Neural cell (in vitro differentiated cells): ENCODE measurements at regions not wholly inside any gene's neighbourhood (a gene's known extent, or its start where the extent isn't known, plus 50 kb on each side); places are given as distances from the start of the nearest gene placed in this dataset.
"Not testable (repeated sequence)": the region's sequence is repeated elsewhere in the genome, so short reads cannot be mapped to it uniquely, and the experiment has no call there.

Experiments used
- H2AFZ ChIP-seq: fragments of 200-600, 300-800 bp; sonication (generic), shearing (Covaris generic); 2 replicates; pipeline ENCODE4 v1.6.0; 2014; ENCODE audit warnings: low read depth, mild to moderate bottlenecking, antibody characterized with exemption, low read length, moderate library complexity
- H3F3A ChIP-seq: fragments of 200-600 bp; shearing (Covaris generic); 2 replicates; pipeline ENCODE4 v1.6.1; 2016; ENCODE audit warnings: mild to moderate bottlenecking, moderate library complexity, mixed read lengths, antibody characterized with exemption, low read length; ENCODE audit not compliant: insufficient read depth, poor library complexity, severe bottlenecking
- H3K27ac ChIP-seq: fragments of 200-600, 300-800 bp; sonication (generic), shearing (Covaris generic); 2 replicates; pipeline ENCODE4 v1.5.1; 2014; ENCODE audit warnings: mild to moderate bottlenecking, low read length, moderate library complexity
- H3K27me3 ChIP-seq: fragments of 300-800, 200-600 bp; sonication (generic), shearing (Covaris generic); 2 replicates; pipeline ENCODE4 v1.6.0; 2014; ENCODE audit warnings: mild to moderate bottlenecking, low read depth, low read length, moderate library complexity; ENCODE audit not compliant: insufficient read depth
- H3K36me3 ChIP-seq: fragments of 300-800, 200-600 bp; sonication (generic), shearing (Covaris generic); 2 replicates; pipeline ENCODE4 v1.5.1; 2014; ENCODE audit warnings: mild to moderate bottlenecking, antibody characterized with exemption, low read length, moderate library complexity; ENCODE audit not compliant: insufficient read depth
- H3K4me2 ChIP-seq: fragments of 300-800, 200-600 bp; sonication (generic), shearing (Covaris generic); 2 replicates; pipeline ENCODE4 v1.6.0; 2014; ENCODE audit warnings: mild to moderate bottlenecking, low read length
- H3K4me3 ChIP-seq: fragments of 300-800, 200-600 bp; sonication (generic), shearing (Covaris generic); 2 replicates; pipeline ENCODE4 v1.5.1; 2014; ENCODE audit warnings: mild to moderate bottlenecking, low read length, moderate library complexity
- H3K79me2 ChIP-seq: fragments of 200-600 bp; shearing (Covaris generic); replicated peaks from 2 replicates; pipeline ENCODE4 v1.6.0; 2014; ENCODE audit warnings: mild to moderate bottlenecking, low read length, moderate library complexity; ENCODE audit not compliant: insufficient read depth
- H3K9ac ChIP-seq: fragments of 300-800, 200-600 bp; sonication (generic), shearing (Covaris generic); 2 replicates; pipeline ENCODE4 v1.6.1; 2016; ENCODE audit warnings: mild to moderate bottlenecking, low read length, mixed read lengths
- H3K9me2 ChIP-seq: fragments of 200-600 bp; shearing (Covaris generic); 2 replicates; pipeline ENCODE4 v1.6.1; 2016; ENCODE audit warnings: mild to moderate bottlenecking, low read length, mixed read lengths; ENCODE audit not compliant: insufficient read depth
- H3K9me3 ChIP-seq: fragments of 200-600, 300-800 bp; sonication (generic), shearing (Covaris generic); 2 replicates; pipeline ENCODE4 v1.6.1; 2016; ENCODE audit warnings: mild to moderate bottlenecking, mixed run types, low read length, moderate library complexity, mixed read lengths
- H4K20me1 ChIP-seq: fragments of 200-600 bp; shearing (Covaris generic); 2 replicates; pipeline ENCODE4 v1.6.1; 2016; ENCODE audit warnings: mild to moderate bottlenecking, mixed run types; ENCODE audit not compliant: insufficient read depth
- EP300 ChIP-seq: fragments of 450-650 bp; conservative IDR thresholded peaks from 2 replicates; pipeline ENCODE4 v1.6.1; 2014; ENCODE audit warnings: antibody characterized with exemption, mild to moderate bottlenecking, moderate library complexity; ENCODE audit not compliant: poor library complexity, severe bottlenecking
- EZH2 ChIP-seq: fragments of 200-600, 300-800 bp; shearing (Covaris generic), sonication (generic); IDR thresholded peaks from 2 replicates; pipeline ENCODE4 v1.6.1; 2014; ENCODE audit warnings: antibody characterized with exemption, low read length, borderline replicate concordance, mild to moderate bottlenecking; ENCODE audit not compliant: insufficient read depth, poor library complexity, severe bottlenecking
- MXI1 ChIP-seq: fragments of 450-650 bp; conservative IDR thresholded peaks from 2 replicates; pipeline ENCODE4 v1.6.1; 2014; ENCODE audit warnings: antibody characterized with exemption, mild to moderate bottlenecking; ENCODE audit not compliant: poor library complexity, severe bottlenecking
- POLR2AphosphoS5 ChIP-seq: IDR thresholded peaks from 2 replicates; pipeline ENCODE4 v1.6.1; 2012
- RAD21 ChIP-seq: fragments of 450-650 bp; conservative IDR thresholded peaks from 2 replicates; pipeline ENCODE4 v1.6.1; 2014; ENCODE audit warnings: antibody characterized with exemption, mild to moderate bottlenecking, moderate library complexity
- SMC3 ChIP-seq: fragments of 450-650 bp; conservative IDR thresholded peaks from 2 replicates; pipeline ENCODE4 v1.6.1; 2014; ENCODE audit warnings: antibody characterized with exemption, mild to moderate bottlenecking, moderate library complexity; ENCODE audit not compliant: poor library complexity
- TAF1 ChIP-seq: IDR thresholded peaks from 2 replicates; pipeline ENCODE4 v1.6.1; 2012; ENCODE audit warnings: low read depth
- TF ChIP-seq, protein P1 (sequence below): IDR thresholded peaks from 2 replicates; pipeline ENCODE4 v1.6.1; 2012; ENCODE audit warnings: borderline replicate concordance
- TF ChIP-seq, protein P2 (sequence below): fragments of 450-650 bp; IDR thresholded peaks from 2 replicates; pipeline ENCODE4 v1.5.1; 2014; ENCODE audit warnings: antibody characterized with exemption, mild to moderate bottlenecking, moderate library complexity; ENCODE audit not compliant: poor library complexity, severe bottlenecking

DNA sequence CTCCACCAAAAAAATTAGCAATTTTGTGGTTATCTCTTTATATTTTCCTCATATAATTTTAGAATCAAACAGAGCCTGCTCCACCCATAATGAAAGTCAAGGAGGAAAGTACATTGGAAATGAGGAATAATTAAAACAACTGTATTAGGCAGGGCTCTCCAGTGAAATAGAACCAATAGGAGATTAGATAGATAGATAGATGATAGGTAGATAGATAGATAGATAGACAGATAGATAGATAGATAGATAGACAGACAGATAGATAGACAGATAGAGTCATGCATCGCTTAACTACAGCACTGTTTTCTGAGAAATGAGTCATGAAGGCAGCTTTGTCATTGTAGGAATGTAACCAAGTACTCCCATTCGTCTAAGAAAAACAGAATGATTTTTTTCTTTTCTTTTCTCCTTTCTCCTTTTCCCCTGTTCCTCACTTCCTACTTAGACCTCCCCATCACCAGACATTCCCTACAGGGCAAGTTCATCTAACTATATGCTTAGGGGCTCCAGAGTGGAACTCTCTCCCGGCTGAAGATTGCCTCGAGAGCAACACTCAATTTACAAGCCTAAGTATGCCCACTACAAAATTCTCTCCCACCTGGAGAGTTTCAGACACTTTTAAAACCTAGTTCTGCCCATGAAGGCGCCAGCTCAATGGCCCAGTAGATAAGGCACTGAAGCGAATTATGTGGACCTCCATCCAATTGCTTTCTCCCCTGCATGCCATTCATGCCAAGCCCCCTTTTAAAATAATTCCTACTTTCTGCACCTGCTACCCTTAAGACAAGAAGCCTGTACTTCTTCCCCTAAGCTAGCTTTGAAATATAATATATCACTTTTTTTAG, 53.3 kb upstream of the LIPC start:
- H3K9me3 ChIP-seq = peaks cover 2% of the 10 kb centered on the region
- TF ChIP-seq SMC3 (no peak), EP300 (no peak)
- TF ChIP-seq, protein P1, sequence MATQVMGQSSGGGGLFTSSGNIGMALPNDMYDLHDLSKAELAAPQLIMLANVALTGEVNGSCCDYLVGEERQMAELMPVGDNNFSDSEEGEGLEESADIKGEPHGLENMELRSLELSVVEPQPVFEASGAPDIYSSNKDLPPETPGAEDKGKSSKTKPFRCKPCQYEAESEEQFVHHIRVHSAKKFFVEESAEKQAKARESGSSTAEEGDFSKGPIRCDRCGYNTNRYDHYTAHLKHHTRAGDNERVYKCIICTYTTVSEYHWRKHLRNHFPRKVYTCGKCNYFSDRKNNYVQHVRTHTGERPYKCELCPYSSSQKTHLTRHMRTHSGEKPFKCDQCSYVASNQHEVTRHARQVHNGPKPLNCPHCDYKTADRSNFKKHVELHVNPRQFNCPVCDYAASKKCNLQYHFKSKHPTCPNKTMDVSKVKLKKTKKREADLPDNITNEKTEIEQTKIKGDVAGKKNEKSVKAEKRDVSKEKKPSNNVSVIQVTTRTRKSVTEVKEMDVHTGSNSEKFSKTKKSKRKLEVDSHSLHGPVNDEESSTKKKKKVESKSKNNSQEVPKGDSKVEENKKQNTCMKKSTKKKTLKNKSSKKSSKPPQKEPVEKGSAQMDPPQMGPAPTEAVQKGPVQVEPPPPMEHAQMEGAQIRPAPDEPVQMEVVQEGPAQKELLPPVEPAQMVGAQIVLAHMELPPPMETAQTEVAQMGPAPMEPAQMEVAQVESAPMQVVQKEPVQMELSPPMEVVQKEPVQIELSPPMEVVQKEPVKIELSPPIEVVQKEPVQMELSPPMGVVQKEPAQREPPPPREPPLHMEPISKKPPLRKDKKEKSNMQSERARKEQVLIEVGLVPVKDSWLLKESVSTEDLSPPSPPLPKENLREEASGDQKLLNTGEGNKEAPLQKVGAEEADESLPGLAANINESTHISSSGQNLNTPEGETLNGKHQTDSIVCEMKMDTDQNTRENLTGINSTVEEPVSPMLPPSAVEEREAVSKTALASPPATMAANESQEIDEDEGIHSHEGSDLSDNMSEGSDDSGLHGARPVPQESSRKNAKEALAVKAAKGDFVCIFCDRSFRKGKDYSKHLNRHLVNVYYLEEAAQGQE = no peak
- H4K20me1 ChIP-seq = no peaks in the 10 kb centered on the region
- H2AFZ ChIP-seq = no peak overlapping the region
- H3K27me3 ChIP-seq = no peaks in the 10 kb centered on the region
- no peaks in the 10 kb centered on the region for H3K79me2 ChIP-seq
- H3K9ac ChIP-seq = no peak overlapping the region
- no peaks in the 10 kb centered on the region for H3F3A ChIP-seq
- H3K9me2 ChIP-seq = no peaks in the 10 kb centered on the region
- no peak overlapping the region for H3K4me3 ChIP-seq
- no peaks in the 10 kb centered on the region for H3K36me3 ChIP-seq
- no peak overlapping the region for H3K4me2 ChIP-seq
- no peak overlapping the region for H3K27ac ChIP-seq

DNA sequence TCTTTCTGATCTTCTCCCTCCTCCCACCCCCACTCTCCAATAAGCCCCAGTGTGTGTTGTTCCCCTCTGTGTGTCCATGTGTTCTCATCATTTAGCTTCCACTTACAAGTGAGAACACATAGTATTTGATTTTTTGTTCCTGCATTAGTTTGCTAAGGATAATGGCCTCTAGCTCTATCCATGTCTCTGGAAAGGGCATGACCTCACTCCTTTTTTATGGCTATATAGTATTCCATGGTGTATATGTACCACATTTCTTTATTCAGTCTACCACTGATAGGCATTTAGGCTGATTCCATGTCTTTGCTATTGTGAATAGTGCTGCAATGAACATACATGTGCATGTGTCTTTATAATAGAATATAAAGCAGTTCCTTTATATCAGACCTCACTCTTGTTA, 52.3 kb upstream of the LIPC start:
- not testable (repeated sequence) for H4K20me1 ChIP-seq, H3K9ac ChIP-seq, H3K4me3 ChIP-seq, H3K9me2 ChIP-seq, H3K27me3 ChIP-seq, H3K9me3 ChIP-seq, H3F3A ChIP-seq, H3K27ac ChIP-seq, H3K79me2 ChIP-seq, H2AFZ ChIP-seq, H3K4me2 ChIP-seq, H3K36me3 ChIP-seq

DNA sequence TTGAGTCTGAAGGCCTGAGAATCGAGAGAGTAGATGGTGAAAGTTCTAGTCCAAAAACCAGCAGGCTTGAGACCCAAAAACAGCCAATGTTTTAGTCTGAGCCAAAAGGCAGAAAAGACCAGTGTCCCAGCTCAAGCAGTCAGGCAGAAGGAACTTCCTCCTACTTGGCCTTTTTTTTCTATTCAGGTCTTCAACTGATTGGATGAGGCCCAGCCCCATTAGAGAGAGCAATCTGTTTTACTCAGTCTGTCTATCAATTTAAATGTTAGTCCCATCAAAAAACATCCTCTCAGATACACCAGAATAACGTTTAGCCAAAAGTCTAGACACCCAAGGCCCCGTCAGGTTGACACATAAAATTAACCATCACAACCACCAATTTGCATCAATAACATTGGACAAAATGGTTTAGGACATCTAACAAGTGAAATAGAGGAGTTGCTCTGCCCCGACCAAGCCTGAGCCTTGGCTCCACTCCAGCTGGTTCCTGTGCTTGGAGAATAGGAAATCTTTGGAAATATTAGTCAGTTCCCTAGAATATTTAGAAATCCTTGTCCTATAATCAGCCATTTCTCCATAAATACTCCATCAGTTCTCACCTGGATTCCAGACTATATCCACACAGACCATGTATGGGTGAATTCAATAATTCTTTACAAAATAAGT, 51.4 kb upstream of the LIPC start:
- H3K9me2 ChIP-seq = no peaks in the 10 kb centered on the region
- no peaks in the 10 kb centered on the region for H3F3A ChIP-seq
- H3K9ac ChIP-seq = no peak overlapping the region
- H3K4me2 ChIP-seq = no peak overlapping the region
- no peak overlapping the region for H3K4me3 ChIP-seq
- H3K27me3 ChIP-seq = no peaks in the 10 kb centered on the region
- no peaks in the 10 kb centered on the region for H3K36me3 ChIP-seq
- H3K27ac ChIP-seq = no peak overlapping the region
- H3K79me2 ChIP-seq = no peaks in the 10 kb centered on the region
- no peaks in the 10 kb centered on the region for H4K20me1 ChIP-seq
- no peak overlapping the region for H2AFZ ChIP-seq
- TF ChIP-seq, protein P1 = no peak
- TF ChIP-seq POLR2AphosphoS5 (no peak), EZH2 (no peak), EP300 (no peak), RAD21 (no peak), MXI1 (no peak), TAF1 (no peak), SMC3 (no peak)
- TF ChIP-seq, protein P2, sequence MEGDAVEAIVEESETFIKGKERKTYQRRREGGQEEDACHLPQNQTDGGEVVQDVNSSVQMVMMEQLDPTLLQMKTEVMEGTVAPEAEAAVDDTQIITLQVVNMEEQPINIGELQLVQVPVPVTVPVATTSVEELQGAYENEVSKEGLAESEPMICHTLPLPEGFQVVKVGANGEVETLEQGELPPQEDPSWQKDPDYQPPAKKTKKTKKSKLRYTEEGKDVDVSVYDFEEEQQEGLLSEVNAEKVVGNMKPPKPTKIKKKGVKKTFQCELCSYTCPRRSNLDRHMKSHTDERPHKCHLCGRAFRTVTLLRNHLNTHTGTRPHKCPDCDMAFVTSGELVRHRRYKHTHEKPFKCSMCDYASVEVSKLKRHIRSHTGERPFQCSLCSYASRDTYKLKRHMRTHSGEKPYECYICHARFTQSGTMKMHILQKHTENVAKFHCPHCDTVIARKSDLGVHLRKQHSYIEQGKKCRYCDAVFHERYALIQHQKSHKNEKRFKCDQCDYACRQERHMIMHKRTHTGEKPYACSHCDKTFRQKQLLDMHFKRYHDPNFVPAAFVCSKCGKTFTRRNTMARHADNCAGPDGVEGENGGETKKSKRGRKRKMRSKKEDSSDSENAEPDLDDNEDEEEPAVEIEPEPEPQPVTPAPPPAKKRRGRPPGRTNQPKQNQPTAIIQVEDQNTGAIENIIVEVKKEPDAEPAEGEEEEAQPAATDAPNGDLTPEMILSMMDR = no peak
- peaks cover 2% of the 10 kb centered on the region for H3K9me3 ChIP-seq
